ENCODE measurements at regions not wholly inside any gene's neighbourhood (a gene's known extent, or its start where the extent isn't known, plus 50 kb on each side); places are given as distances from the start of the nearest gene placed in this dataset.

DNA sequence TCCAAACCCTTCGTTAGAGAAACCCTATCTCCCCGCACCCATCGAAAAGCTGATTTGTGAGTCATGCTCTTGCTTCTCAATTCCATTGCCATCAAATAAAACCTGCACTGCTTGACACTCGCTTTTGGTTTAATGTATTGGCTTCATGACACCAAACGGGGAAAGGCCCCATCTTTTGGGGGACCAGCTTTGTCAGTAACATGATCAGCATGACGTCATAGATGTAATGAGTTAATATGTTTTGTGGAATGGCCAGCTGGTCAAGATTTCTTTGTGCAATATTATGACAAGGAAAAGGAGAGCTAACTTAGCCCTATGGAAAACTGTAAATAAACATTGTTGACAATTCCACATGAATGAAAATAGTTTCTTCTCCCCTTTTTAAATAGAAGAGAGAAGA, 1260.5 kb upstream of the CELF2 start:
- no peak for TF ChIP-seq GATA3 (IDR thresholded peaks at IDR 0.05; ENCODE audit: low read depth, low read length)
- no peak for TF ChIP-seq GATA2 (IDR thresholded peaks at IDR 0.05; ENCODE audit: low read depth, low read length)

DNA sequence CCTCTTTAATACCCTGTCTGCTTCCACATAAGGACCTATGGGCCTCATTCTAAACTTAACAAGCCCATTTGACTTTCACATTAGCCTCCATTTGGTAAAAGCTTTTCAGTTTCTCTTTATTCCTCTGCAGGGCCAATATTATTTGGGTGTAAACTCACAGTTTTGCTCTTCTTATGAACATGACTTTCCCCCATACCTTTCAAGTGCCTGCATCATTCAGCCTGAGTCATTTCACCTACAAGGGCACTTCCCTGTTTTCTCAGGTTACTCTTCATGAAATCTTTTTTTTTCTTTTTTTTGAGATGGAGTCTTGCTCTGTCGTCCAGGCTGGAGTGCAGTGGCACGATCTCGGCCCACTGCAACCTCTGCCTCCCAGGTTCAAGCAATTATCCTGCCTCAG, 1258.1 kb upstream of the CELF2 start:
- TF ChIP-seq GATA2 (IDR thresholded peaks at IDR 0.05; ENCODE audit: low read depth, low read length) (no peak), GATA3 (IDR thresholded peaks at IDR 0.05; ENCODE audit: low read depth, low read length) (no peak)

DNA sequence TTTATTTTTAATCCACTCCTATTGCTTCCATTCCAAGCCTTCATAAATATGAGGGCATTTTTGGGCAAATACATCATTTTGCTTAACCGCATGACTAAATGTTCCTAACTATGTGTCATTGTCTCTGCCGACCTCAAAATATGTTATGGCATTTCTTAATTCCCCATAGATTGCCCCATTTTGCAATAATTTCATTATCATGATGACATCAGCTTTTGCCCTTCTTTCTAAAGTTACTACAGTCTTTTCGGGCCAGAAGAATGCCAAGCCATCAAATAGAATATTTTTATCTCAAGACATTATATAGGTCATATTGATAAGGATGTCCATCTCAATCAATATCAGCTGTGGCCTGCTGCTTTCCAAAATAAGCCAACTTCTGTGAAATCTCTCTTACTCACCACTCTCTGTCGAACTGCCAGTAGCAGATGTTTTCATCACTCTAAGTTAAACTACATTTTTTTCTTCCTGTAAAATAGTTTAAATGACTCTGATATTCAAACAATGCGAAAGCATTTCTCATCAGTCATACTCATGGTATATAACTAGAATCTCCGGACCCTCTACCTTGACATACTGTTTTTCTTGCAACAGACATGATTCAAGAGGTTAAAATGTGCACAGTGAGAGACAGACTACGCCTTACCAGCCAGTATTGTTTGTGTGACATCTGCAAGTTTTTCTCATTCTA, 1254.6 kb upstream of the CELF2 start:
- TF ChIP-seq GATA2 (IDR thresholded peaks at IDR 0.05; ENCODE audit: low read depth, low read length): no peak
- no peak for TF ChIP-seq GATA3 (IDR thresholded peaks at IDR 0.05; ENCODE audit: low read depth, low read length)

DNA sequence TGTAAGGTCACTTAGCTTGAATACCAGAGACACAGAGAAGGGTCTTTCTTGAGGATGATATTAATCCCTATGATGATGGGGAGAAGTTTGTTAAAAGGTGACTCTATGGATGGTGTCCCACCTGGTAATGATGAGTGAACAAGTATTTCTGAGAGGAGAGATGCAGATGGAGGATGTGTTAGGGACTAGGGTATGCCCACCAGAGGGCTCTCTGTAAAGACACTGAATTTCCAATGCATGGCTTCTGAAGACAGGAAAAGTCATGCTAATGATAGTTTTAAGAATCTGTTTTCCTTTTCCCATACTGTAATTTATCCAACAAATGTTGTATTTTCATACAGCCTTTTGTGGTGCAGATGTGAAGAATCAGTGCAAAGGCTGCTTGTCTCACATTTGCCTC, 1250.9 kb upstream of the CELF2 start:
- no peak for TF ChIP-seq GATA2 (IDR thresholded peaks at IDR 0.05; ENCODE audit: low read depth, low read length)
- TF ChIP-seq GATA3 (IDR thresholded peaks at IDR 0.05; ENCODE audit: low read depth, low read length): no peak

DNA sequence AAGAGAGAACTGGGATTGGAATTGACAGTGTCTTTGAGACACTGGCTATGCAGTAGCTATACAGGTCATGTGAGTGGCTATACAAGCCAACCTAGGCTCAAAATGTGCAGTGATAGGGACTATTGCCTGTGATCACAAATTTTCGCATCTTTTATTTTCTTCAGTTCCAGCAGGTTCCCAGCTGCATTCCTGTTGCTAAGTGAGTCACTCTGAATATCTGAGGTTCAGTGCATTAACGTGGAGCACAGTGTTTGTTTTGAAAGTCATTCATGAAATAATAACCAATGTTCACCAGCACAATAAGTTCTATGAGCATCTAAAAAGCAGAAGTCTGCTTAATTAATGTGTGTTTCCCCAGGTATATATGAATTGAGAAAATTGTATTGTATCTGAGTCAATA, 1236.0 kb upstream of the CELF2 start:
- TF ChIP-seq GATA3 (IDR thresholded peaks at IDR 0.05; ENCODE audit: low read depth, low read length): no peak

DNA sequence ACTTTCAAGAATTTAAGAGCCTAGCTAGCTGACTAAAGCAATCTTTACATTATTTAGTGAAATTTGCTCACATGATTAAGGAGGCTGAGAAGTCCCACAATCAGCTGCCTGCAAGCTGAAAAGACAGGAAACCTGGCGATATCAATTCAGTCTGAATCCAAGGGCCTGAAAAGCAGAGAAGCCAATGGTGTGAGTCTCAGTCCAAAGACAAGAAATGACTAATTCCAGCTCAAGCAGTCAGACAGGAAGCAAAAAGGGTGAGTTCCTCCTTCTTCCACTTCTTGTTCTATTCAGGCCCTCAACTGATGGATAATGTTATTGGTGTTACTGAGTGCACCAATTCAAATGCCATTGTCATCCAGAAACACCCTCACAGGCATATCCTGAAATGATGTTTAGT, 1231.6 kb upstream of the CELF2 start:
- TF ChIP-seq GATA2 (IDR thresholded peaks at IDR 0.05; ENCODE audit: low read depth, low read length): no peak
- no peak for TF ChIP-seq GATA3 (IDR thresholded peaks at IDR 0.05; ENCODE audit: low read depth, low read length)

DNA sequence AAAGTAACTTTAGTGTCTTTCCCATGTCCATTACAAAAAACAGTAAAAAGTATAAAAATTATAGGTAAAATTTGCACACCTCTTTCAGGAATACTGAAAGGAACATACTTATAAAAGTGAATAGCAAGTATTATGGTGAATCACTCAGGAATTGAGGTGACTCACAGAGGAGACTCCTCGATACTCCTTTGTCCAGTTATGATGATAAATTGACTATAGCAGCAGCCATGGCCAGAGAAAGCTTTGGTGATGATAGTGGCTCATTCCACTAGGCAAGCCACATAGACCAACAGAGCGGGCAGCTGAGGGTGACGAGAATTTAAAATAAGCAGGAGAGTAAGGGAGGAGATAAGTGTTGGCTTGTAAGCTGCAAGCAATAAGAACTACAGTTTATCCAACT, 1231.1 kb upstream of the CELF2 start:
- TF ChIP-seq GATA2 (IDR thresholded peaks at IDR 0.05; ENCODE audit: low read depth, low read length) (no peak), GATA3 (IDR thresholded peaks at IDR 0.05; ENCODE audit: low read depth, low read length) (no peak)

DNA sequence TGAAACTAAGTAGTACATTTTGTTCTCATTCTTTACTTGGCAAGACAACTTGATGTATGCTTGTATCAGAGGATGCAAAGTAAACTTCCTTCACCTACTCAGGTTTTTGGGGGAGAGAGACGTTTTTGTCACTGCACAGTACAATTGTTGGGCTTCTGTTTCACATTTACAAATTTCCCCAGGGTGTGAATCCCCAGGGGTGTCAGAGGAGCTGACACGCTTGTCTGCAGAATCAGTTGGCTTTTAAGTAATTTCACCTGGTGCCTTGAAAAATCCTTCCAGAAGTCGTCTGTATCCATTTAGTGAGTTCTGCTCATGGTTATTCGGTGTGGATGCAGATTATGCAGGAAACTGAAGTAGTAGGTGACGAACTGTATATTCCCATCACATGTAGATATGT, 1227.7 kb upstream of the CELF2 start:
- TF ChIP-seq GATA2 (IDR thresholded peaks at IDR 0.05; ENCODE audit: low read depth, low read length) (no peak), GATA3 (IDR thresholded peaks at IDR 0.05; ENCODE audit: low read depth, low read length) (no peak)

DNA sequence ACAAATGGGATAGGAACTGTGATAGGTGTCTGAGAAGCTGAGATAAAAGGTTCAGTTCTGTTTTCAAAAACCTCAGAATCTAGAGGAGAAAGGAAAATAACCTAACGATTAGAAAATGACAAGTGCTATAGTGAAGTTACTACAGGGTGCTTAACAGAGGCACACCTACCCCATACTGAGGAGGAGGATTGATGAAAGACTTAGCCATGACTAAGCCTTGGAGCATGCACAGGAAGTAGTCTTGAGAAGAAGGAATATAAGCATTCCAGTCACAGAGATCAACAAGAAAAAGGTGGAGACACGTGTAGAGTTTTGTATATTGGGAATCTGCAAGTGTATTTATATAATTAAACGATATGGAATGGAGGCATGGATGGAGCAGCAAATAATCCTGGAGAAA, 1225.5 kb upstream of the CELF2 start:
- TF ChIP-seq GATA2 (IDR thresholded peaks at IDR 0.05; ENCODE audit: low read depth, low read length) (no peak), GATA3 (IDR thresholded peaks at IDR 0.05; ENCODE audit: low read depth, low read length) (no peak)

DNA sequence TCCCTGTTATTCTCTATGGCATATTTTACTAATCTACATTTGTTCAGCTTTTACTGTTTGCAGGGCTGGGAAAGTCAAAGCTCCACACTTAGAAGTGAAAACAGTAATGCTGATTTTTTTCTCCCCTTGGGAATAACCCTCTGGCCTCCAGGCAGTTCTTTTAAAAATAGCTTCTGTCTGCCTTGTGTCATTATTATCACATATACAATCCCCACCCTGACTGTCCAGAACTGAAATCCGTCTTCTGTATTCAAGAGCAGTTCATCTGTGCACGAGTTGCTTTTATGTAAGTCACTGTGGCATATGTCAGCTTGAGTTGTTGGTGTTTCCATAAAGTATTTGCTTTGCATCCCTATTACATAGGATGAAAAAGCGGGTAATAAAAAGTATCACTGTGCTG, 1221.1 kb upstream of the CELF2 start:
- TF ChIP-seq GATA2 (IDR thresholded peaks at IDR 0.05; ENCODE audit: low read depth, low read length) (no peak), GATA3 (IDR thresholded peaks at IDR 0.05; ENCODE audit: low read depth, low read length) (no peak)

DNA sequence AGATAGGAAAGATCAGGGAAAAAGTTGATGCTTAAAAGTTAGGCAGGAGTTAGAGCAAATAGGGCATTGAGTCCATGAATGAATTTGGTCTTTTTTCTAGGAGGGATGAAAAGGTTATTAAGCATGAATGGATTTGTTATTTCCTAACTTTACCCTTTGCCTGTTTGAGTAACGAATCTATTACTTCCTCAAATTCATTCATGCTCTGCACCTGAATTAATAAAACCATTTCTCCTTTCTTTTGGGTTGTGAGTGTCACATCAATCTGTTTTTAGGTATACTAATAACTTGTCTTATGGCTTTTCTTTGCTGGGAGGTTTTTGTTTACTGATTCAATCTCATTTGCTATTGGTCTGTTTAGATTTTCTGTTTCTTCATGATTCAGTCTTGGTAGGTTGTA, 1217.7 kb upstream of the CELF2 start:
- TF ChIP-seq GATA3 (IDR thresholded peaks at IDR 0.05; ENCODE audit: low read depth, low read length) (no peak), GATA2 (IDR thresholded peaks at IDR 0.05; ENCODE audit: low read depth, low read length) (no peak)

DNA sequence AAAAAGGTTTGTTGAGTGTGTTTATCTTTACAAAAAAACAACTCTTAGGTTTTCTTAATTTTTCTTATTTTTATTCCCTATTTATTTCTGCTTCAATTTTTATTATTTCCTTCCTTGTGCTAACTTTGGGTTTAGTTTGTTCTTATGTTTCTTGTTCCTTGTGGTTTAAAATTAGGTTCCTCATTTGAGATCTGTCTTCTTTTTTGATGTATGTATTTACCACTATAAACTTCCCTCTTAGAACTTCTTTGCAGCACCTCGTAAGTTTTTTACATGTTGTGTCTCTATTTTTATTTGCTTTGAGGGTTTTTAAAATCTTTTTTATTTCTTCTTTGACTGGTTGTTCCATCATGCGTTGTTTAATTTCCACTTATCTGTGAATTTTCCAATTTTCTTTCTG, 1217.1 kb upstream of the CELF2 start:
- no peak for TF ChIP-seq GATA2 (IDR thresholded peaks at IDR 0.05; ENCODE audit: low read depth, low read length)
- no peak for TF ChIP-seq GATA3 (IDR thresholded peaks at IDR 0.05; ENCODE audit: low read depth, low read length)

DNA sequence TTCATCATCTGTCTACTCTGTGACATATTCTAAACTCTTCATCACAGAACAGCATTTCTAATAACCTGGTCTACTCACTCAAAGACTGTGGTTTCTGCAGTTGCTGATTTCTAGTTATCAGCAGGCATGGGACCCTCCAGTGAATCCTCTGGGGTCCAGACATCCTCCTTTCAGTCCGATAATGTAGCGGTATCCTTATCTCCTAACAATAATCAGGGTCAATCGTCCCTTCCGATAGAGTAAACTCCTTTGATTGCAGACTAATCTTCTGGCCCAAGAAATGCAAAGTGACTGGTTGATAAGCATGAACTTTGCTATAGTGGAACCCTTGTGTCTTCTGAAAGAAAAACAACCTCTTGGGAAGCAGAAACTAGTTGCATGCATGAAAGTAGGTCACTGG, 1209.8 kb upstream of the CELF2 start:
- TF ChIP-seq GATA2 (IDR thresholded peaks at IDR 0.05; ENCODE audit: low read depth, low read length): no peak
- no peak for TF ChIP-seq GATA3 (IDR thresholded peaks at IDR 0.05; ENCODE audit: low read depth, low read length)

DNA sequence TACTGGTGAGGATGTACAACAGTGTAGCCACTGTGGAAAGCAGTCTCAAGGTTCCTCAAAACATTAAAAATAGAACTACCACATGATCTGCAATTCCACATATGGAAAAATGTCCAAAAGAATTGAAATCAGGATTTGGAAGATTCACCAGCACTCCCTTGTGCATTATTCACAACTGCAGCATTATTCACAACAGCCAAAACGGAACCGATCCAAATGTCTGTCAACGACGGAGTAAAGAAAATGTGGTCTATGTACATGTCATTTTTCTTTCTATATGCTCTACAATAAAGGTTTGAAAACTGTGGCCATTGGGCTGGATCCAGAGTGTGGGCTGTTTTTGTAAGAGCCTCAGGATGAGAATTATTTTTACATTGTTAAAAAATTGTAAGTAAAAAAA, 1206.1 kb upstream of the CELF2 start:
- TF ChIP-seq GATA2 (IDR thresholded peaks at IDR 0.05; ENCODE audit: low read depth, low read length) (no peak), GATA3 (IDR thresholded peaks at IDR 0.05; ENCODE audit: low read depth, low read length) (no peak)

DNA sequence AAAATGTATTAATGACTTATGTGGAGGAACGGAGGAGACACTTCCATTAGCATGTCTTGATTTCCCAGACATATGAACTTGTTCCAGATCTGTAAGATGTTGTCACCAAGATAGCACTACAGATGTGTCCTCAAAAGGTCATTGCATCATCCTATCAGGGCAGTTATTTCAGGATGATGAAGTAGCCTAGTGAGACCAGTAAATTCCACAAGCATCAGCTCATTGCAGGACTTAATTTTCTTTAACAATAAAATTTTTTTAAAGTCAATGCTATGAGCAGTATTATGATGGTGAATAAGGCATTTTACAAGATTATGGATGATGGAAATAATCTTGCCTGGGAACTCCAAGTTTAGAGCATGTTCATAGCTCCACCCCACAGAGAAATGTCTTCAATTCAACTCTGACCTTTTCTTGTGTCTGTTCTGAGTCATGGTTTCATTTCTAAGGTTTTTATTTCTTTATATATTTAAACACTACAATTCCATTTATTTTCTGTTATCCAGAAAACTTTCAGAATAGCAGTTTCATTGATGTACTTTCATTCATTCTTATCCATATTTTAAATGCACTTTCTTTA, 1203.3 kb upstream of the CELF2 start:
- no peak for TF ChIP-seq GATA2 (IDR thresholded peaks at IDR 0.05; ENCODE audit: low read depth, low read length)
- TF ChIP-seq GATA3 (IDR thresholded peaks at IDR 0.05; ENCODE audit: low read depth, low read length): no peak

Data from SH-SY5Y (cell line).